SK-N-SH treated with all-trans-retinoic acid at 6 μM for 48 hours (cell line): ENCODE measurements at regions not wholly inside any gene's neighbourhood (a gene's known extent, or its start where the extent isn't known, plus 50 kb on each side); places are given as distances from the start of the nearest gene placed in this dataset.

Experiments used
- BACH2 ChIP-seq: fragments of 250-450 bp; sonication (Bioruptor Pico); IDR thresholded peaks from 2 replicates; pipeline ENCODE4 v1.9.0; 2021; ENCODE audit warnings: mild to moderate bottlenecking, borderline replicate concordance
- ISL1 ChIP-seq: fragments of 250-450 bp; sonication (Bioruptor Pico); IDR thresholded peaks from 2 replicates; pipeline ENCODE4 v2.1.2; 2022; ENCODE audit warnings: mild to moderate bottlenecking, moderate library complexity
- RARB ChIP-seq: fragments of 250-450 bp; sonication (Bioruptor Pico); IDR thresholded peaks from 2 replicates; pipeline ENCODE4 v1.8.0; 2021; ENCODE audit warnings: mild to moderate bottlenecking, moderate library complexity
- SNAI2 ChIP-seq: fragments of 250-450 bp; sonication (Bioruptor Pico); IDR thresholded peaks from 2 replicates; pipeline ENCODE4 v1.5.0; 2020; ENCODE audit warnings: mild to moderate bottlenecking, moderate library complexity
- ZFP3 ChIP-seq: fragments of 250-450 bp; sonication (Bioruptor Pico); IDR thresholded peaks from 2 replicates; pipeline ENCODE4 v1.5.0; 2020; ENCODE audit warnings: mild to moderate bottlenecking, moderate library complexity
- ZFP30 ChIP-seq: fragments of 450-650 bp; formaldehyde crosslinking; IDR thresholded peaks from 2 replicates; pipeline ENCODE4 v1.5.0; 2022; ENCODE audit warnings: mild to moderate bottlenecking, moderate library complexity
- ZNF8 ChIP-seq: fragments of 450-650 bp; formaldehyde crosslinking; IDR thresholded peaks from 2 replicates; pipeline ENCODE4 v1.5.0; 2020; ENCODE audit warnings: mild to moderate bottlenecking, moderate library complexity
- TF ChIP-seq, protein P1 (sequence below): fragments of 250-450 bp; sonication (Bioruptor Pico); IDR thresholded peaks from 2 replicates; pipeline ENCODE4 v1.5.1; 2020; ENCODE audit warnings: low read depth, mild to moderate bottlenecking, moderate library complexity

DNA sequence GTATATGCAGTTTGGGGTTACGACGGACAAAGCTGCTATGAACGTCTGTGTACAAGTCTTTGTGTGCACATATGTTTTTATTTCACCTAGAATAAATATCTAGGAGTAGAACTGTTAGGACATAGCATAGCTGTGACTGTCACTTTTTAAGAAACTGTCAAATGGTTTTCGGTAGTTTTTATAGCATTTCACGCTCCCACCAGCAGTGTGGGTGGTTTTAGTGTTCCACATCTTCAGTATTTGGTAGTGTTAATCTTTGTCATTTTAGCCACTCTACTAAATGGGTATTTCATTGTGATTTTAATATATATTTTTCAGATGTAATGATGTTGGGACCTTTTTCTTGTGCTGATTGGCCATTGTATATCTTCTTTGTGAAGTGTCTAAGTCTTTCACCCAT is 109.1 kb upstream of the BCAT1 start:
- TF ChIP-seq ISL1 (CRISPR knock-in tag) (no peak), ZFP30 (no peak), ZNF8 (CRISPR knock-in tag) (no peak), RARB (CRISPR knock-in tag) (no peak), SNAI2 (CRISPR knock-in tag) (no peak), BACH2 (no peak), ZFP3 (CRISPR knock-in tag) (no peak)
- TF ChIP-seq, protein P1, sequence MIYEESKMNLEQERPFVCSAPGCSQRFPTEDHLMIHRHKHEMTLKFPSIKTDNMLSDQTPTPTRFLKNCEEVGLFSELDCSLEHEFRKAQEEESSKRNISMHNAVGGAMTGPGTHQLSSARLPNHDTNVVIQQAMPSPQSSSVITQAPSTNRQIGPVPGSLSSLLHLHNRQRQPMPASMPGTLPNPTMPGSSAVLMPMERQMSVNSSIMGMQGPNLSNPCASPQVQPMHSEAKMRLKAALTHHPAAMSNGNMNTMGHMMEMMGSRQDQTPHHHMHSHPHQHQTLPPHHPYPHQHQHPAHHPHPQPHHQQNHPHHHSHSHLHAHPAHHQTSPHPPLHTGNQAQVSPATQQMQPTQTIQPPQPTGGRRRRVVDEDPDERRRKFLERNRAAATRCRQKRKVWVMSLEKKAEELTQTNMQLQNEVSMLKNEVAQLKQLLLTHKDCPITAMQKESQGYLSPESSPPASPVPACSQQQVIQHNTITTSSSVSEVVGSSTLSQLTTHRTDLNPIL (CRISPR knock-in tag), result no peak
